Prostate gland (tissue), 2 donors: ENCODE measurements at regions not wholly inside any gene's neighbourhood (a gene's known extent, or its start where the extent isn't known, plus 50 kb on each side); places are given as distances from the start of the nearest gene placed in this dataset.

Source experiments
- DNase-seq: peaks from one replicate; pipeline ENCODE4 v3.0.0-alpha.2; 2019; ENCODE audit warnings: low spot score
- H3K27ac ChIP-seq, 2 donors: fragments of 200-600 bp; sonication (generic); 2 replicates each; pipeline ENCODE4 v1.5.1; 2017 to 2019
- H3K27me3 ChIP-seq: fragments of 200-600 bp; sonication (generic); replicated peaks from 2 replicates; pipeline ENCODE4 v1.5.1; 2019; ENCODE audit not compliant: insufficient read depth
- H3K36me3 ChIP-seq, 2 donors: fragments of 200-600 bp; sonication (generic); 1 replicate in 1 of 2; 2 replicates in 1 of 2; pipeline versions ENCODE4 v1.5.1 to v1.8.1; 2017 to 2019
- H3K4me1 ChIP-seq: fragments of 200-600 bp; sonication (generic); replicated peaks from 2 replicates; pipeline ENCODE4 v1.5.1; 2019
- H3K4me3 ChIP-seq, 2 donors: fragments of 200-600 bp; sonication (generic); 2 replicates each; pipeline ENCODE4 v1.5.1; 2017 to 2019
- H3K9me3 ChIP-seq: fragments of 200-600 bp; sonication (generic); 2 replicates; pipeline ENCODE4 v1.5.1; 2017
- POLR2A ChIP-seq: fragments of 450-650 bp; IDR thresholded peaks from one replicate; pipeline ENCODE4 v1.6.1; 2016; ENCODE audit warnings: antibody characterized with exemption, mild to moderate bottlenecking
- POLR2AphosphoS5 ChIP-seq: sonication (generic); formaldehyde crosslinking; IDR thresholded peaks from one replicate; pipeline ENCODE4 v1.6.1; 2017; ENCODE audit warnings: antibody characterized with exemption
- WGBS: methylation state at CpG from one replicate; pipeline ENCODE4 v1.1.5; 2018; 5-methylcytosine and 5-hydroxymethylcytosine counted together
- intact Hi-C: fragments of 100-400 bp; cut with DNase I; formaldehyde crosslinking; loops from one replicate; pipeline ENCODE4 v1.14.2; 2022
- TF ChIP-seq, protein P1 (sequence below), 4 experiments: fragments of 200-600 bp in 2 of 4; fragments of 450-650 bp in 2 of 4; sonication (generic) in 2 of 4; IDR thresholded peaks; 1 replicate in 3 of 4; 2 replicates in 1 of 4; pipeline ENCODE4 v1.5.1; 2016 to 2019; ENCODE audit warnings: antibody characterized with exemption in 4 of 4, mild to moderate bottlenecking in 2 of 4, moderate library complexity in 2 of 4

DNA sequence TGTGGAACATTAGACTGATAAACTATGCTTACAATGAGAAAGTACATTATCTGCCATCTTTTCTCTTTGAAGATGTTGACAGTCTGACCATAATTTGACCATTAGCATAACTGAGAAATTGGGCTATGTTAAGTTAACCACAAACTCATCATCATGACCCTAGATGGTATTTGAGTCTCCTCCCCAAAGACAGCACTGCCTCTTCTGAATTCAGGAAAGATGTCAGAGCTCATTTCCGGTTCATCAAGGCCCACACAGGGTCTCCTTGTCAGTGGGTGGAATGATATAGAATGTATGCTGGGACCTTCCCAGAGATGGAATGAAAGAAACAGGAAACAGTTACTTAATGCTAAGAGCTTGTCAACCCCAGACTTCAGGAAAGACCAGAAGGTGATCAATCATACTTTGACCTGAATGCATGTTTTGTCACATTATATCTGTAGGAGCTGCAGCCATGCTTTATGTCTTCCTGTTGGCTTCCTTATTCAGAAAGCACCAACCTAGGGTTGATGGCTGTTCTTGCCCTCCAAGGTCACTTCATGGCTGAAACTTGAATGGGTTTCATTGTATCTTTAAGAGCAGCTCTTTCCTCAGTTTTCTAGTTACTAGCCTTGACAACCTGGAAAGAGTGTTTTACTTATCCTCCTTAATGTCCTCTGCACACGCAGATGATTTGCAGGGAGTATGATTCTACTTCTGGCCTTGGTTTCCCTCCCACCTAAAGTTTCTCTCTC, 99.1 kb upstream of the NEUROD1 start:
- no peak overlapping the region for H3K27ac ChIP-seq
- H3K36me3 ChIP-seq, result no peaks in the 10 kb centered on the region
- no peak for DNase-seq
- no peaks in the 10 kb centered on the region for H3K4me1 ChIP-seq
- no peak overlapping the region for H3K4me3 ChIP-seq
- no peaks in the 10 kb centered on the region for H3K27me3 ChIP-seq
- H3K9me3 ChIP-seq, result no peaks in the 10 kb centered on the region
- intact Hi-C loops, result no loop called here
- TF ChIP-seq POLR2AphosphoS5, result no peak
- TF ChIP-seq, protein P1, sequence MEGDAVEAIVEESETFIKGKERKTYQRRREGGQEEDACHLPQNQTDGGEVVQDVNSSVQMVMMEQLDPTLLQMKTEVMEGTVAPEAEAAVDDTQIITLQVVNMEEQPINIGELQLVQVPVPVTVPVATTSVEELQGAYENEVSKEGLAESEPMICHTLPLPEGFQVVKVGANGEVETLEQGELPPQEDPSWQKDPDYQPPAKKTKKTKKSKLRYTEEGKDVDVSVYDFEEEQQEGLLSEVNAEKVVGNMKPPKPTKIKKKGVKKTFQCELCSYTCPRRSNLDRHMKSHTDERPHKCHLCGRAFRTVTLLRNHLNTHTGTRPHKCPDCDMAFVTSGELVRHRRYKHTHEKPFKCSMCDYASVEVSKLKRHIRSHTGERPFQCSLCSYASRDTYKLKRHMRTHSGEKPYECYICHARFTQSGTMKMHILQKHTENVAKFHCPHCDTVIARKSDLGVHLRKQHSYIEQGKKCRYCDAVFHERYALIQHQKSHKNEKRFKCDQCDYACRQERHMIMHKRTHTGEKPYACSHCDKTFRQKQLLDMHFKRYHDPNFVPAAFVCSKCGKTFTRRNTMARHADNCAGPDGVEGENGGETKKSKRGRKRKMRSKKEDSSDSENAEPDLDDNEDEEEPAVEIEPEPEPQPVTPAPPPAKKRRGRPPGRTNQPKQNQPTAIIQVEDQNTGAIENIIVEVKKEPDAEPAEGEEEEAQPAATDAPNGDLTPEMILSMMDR (IDR thresholded peaks at IDR 0.05), result no peak
- TF ChIP-seq POLR2A, result no peak
- 66% methylated on average over 2 of the region's 2 CpGs for WGBS

DNA sequence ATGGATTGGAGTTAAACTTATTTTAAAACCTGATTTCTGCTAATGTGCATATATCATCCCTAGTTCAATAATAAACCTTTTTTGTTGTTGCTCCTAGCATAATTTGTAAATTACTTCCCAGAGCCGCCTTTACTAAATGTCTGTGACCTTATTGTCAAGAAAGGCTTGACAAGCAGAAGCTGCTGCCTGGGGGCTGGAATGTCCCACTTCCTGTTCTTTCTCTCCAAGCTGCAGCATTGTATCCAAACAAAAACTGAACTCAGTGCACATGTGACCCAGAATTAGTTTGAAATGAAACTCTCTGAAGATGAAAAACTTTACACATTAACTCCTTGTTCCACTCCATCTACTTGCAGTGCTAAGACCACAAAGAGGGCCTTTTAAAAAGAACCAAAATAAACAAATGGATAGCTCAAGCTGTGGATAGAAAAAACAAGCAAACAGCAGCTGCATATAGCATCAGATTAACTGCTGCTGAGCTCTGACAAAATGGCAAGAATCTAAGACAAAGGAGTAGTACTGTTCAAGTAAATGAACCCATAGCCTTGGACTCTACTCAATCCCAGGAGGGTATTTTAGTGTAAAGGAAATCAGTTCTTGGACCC, 99.8 kb upstream of the NEUROD1 start:
- TF ChIP-seq, protein P1 (IDR thresholded peaks at IDR 0.05), result no peak
- TF ChIP-seq POLR2A (no peak), POLR2AphosphoS5 (no peak)
- Histone ChIP-seq H3K4me3 (no peak overlapping the region), H3K9me3 (no peaks in the 10 kb centered on the region), H3K4me1 (no peaks in the 10 kb centered on the region), H3K27ac (no peak overlapping the region), H3K36me3 (no peaks in the 10 kb centered on the region), H3K27me3 (no peaks in the 10 kb centered on the region)
- intact Hi-C loops, result no loop called here
- no peak for DNase-seq
- WGBS, result 35% methylated on average over 1 of the region's 1 CpG

DNA sequence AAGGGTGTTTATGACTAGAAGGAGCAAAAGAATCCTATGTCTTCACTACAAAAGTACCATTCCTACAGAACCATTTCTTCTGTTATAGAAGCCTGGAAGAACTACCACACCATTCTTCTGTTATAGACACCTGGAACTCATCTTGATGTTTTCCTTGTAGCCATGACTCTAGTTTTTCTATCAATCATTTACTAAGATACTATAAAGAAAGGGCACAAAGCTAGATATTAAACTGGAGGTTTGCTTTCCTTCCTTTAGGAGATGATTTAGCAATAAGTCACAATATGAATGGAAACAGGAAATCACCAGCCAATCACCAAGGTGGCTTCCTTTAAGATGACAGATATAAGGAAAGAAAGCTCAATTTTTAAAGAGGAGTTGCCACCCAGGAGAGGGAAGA, 100.3 kb upstream of the NEUROD1 start:
- TF ChIP-seq, protein P1 (IDR thresholded peaks at IDR 0.05), result no peak
- TF ChIP-seq POLR2A (no peak), POLR2AphosphoS5 (no peak)
- intact Hi-C loops, result no loop called here

DNA sequence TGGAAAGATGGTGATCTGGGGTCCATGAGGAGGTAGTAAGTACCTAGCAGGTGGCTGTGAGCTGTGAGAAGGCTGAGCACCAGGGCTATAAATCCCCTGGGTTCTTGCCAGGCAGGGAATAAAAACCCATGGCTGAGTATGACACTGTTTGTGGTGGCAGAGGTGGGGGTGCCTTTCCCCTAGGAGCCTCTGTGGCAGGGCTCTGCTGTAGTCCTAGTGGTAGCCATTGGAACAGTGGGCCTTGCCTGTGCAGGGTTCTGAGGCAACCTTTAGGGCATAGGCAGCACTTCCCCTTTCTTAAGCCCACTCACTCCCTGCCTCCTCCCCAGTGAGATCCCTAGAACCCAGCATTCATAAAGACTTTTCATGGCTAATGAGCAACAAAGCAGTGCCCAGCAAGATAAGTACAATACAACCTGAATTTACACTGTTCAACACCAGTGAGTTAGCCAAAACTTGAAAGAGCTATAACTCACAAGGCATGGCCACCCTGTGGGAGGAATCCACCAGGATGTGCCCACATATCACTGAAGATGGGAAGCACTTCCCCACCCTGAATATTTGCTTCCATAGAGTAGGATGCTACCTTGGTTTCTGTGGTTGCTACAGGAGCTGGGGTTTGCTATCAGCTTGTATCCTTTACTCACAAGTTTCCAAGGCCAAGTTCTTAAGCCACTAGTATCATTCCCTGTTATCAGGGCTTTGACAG, 100.9 kb upstream of the NEUROD1 start:
- no peak for DNase-seq
- no peak for TF ChIP-seq POLR2A
- Histone ChIP-seq H3K4me1 (no peaks in the 10 kb centered on the region), H3K27me3 (no peaks in the 10 kb centered on the region), H3K9me3 (no peaks in the 10 kb centered on the region), H3K27ac (no peak overlapping the region), H3K36me3 (no peaks in the 10 kb centered on the region), H3K4me3 (no peak overlapping the region)
- intact Hi-C loops, result no loop called here

More for the DNA sequence above, 100.3 kb upstream of the NEUROD1 start:
- no peaks in the 10 kb centered on the region for H3K27me3 ChIP-seq
- H3K27ac ChIP-seq, result no peak overlapping the region
- H3K4me1 ChIP-seq, result no peaks in the 10 kb centered on the region
- DNase-seq, result no peak
- H3K9me3 ChIP-seq, result no peaks in the 10 kb centered on the region
- H3K4me3 ChIP-seq, result no peak overlapping the region
- H3K36me3 ChIP-seq, result no peaks in the 10 kb centered on the region

DNA sequence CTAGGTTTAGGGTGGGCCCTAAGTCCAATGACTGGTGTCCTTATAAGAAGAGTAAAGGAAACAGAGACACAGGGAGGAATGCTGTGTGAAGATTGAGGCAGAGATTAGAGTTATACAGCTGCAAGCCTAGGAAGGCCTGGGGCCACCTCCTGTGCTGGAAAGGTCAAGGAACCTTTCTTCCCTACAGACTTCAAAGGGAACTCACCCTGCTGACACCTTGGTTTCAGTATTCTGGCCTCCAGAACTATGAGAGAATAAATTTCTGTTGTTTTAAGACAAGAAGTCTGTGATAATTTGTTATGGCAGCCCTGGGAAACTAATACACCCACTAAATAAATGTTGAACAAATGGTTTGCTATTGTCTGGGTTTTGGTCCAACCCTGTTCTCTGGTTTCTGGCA, 102.3 kb upstream of the NEUROD1 start:
- Histone ChIP-seq H3K4me3 (no peak overlapping the region), H3K27ac (no peak overlapping the region), H3K4me1 (no peaks in the 10 kb centered on the region), H3K27me3 (no peaks in the 10 kb centered on the region), H3K9me3 (no peaks in the 10 kb centered on the region), H3K36me3 (no peaks in the 10 kb centered on the region)
- DNase-seq, result no peak
- intact Hi-C loops, result no loop called here
- no peak for TF ChIP-seq POLR2A
- no peak for TF ChIP-seq POLR2AphosphoS5
- TF ChIP-seq, protein P1 (IDR thresholded peaks at IDR 0.05), result no peak
